Panc1 (cell line): ENCODE measurements at regions not wholly inside any gene's neighbourhood (a gene's known extent, or its start where the extent isn't known, plus 50 kb on each side); places are given as distances from the start of the nearest gene placed in this dataset.

Experiments
- POLR2AphosphoS5 ChIP-seq: IDR thresholded peaks from 2 replicates; pipeline ENCODE4 v1.6.1; 2012; ENCODE audit warnings: mild to moderate bottlenecking, low read depth, low read length, moderate library complexity
- TF ChIP-seq, protein P1 (sequence below): fragments of 450-650 bp; IDR thresholded peaks from 2 replicates; pipeline ENCODE4 v1.5.1; 2017; ENCODE audit warnings: mild to moderate bottlenecking

DNA sequence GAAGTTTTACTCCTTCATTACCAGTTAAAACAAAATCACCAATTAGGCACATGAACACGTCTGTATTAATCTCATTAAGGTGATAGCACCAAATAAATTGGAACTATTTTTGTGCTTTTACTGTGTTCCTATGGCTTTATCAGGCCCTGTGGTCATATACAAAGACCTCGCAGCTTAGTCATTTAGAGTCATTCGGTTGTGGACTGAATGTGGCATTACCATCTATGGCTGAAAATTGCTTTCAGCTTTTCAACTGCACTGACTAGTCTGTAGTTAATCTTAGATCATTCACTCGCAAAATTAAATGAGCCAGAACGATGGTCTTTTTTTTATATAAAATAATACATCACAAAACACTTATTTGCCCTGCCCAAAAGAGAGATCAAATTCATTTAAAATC is 601.7 kb downstream of the NR4A2 start:
- TF ChIP-seq, protein P1, sequence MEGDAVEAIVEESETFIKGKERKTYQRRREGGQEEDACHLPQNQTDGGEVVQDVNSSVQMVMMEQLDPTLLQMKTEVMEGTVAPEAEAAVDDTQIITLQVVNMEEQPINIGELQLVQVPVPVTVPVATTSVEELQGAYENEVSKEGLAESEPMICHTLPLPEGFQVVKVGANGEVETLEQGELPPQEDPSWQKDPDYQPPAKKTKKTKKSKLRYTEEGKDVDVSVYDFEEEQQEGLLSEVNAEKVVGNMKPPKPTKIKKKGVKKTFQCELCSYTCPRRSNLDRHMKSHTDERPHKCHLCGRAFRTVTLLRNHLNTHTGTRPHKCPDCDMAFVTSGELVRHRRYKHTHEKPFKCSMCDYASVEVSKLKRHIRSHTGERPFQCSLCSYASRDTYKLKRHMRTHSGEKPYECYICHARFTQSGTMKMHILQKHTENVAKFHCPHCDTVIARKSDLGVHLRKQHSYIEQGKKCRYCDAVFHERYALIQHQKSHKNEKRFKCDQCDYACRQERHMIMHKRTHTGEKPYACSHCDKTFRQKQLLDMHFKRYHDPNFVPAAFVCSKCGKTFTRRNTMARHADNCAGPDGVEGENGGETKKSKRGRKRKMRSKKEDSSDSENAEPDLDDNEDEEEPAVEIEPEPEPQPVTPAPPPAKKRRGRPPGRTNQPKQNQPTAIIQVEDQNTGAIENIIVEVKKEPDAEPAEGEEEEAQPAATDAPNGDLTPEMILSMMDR = no peak
- TF ChIP-seq POLR2AphosphoS5 = no peak
